ENCODE measurements at regions not wholly inside any gene's neighbourhood (a gene's known extent, or its start where the extent isn't known, plus 50 kb on each side); places are given as distances from the start of the nearest gene placed in this dataset.

DNA sequence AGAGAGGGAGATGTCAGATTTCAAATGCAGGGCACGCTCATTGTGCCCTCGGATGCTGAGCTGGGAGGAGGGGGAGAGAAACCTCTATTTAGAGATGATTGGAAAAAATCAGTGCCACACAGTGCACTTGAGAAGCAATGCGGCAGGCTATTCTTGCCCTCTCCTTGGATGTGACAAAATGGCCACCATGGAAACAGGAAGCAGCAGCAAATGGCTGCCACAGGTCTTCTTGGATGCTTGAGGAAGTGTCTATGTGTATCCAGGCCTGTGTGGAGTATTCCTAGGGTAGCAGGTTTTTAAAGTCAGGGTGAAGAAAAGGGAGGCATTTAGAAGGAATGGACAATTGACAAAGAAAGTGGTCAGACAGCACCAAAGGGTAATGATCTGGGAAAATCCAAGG, 340.1 kb upstream of the ZFHX3 start:
- TF ChIP-seq CHD2 (IDR thresholded peaks at IDR 0.05; ENCODE audit: low read depth, low read length) (no peak), NFATC3 (CRISPR knock-in tag; IDR thresholded peaks at IDR 0.05) (no peak), TAF1 (CRISPR knock-in tag; IDR thresholded peaks at IDR 0.05) (no peak), ZNF713 (CRISPR knock-in tag; IDR thresholded peaks at IDR 0.05) (no peak), ZNF549 (CRISPR knock-in tag; IDR thresholded peaks at IDR 0.05) (no peak), MAFK (conservative IDR thresholded peaks at IDR 0.05 in 1 of 2, IDR thresholded peaks at IDR 0.05 in 1 of 2; ENCODE audit: low read length in 2 of 2) (no peak), ZNF501 (CRISPR knock-in tag; IDR thresholded peaks at IDR 0.05) (no peak), ZNF782 (CRISPR knock-in tag; IDR thresholded peaks at IDR 0.05; ENCODE audit: borderline replicate concordance) (no peak)
- TF ChIP-seq, protein P1, sequence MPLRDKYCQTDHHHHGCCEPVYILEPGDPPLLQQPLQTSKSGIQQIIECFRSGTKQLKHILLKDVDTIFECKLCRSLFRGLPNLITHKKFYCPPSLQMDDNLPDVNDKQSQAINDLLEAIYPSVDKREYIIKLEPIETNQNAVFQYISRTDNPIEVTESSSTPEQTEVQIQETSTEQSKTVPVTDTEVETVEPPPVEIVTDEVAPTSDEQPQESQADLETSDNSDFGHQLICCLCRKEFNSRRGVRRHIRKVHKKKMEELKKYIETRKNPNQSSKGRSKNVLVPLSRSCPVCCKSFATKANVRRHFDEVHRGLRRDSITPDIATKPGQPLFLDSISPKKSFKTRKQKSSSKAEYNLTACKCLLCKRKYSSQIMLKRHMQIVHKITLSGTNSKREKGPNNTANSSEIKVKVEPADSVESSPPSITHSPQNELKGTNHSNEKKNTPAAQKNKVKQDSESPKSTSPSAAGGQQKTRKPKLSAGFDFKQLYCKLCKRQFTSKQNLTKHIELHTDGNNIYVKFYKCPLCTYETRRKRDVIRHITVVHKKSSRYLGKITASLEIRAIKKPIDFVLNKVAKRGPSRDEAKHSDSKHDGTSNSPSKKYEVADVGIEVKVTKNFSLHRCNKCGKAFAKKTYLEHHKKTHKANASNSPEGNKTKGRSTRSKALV (CRISPR knock-in tag; IDR thresholded peaks at IDR 0.05) = no peak
- TF ChIP-seq, protein P2, sequence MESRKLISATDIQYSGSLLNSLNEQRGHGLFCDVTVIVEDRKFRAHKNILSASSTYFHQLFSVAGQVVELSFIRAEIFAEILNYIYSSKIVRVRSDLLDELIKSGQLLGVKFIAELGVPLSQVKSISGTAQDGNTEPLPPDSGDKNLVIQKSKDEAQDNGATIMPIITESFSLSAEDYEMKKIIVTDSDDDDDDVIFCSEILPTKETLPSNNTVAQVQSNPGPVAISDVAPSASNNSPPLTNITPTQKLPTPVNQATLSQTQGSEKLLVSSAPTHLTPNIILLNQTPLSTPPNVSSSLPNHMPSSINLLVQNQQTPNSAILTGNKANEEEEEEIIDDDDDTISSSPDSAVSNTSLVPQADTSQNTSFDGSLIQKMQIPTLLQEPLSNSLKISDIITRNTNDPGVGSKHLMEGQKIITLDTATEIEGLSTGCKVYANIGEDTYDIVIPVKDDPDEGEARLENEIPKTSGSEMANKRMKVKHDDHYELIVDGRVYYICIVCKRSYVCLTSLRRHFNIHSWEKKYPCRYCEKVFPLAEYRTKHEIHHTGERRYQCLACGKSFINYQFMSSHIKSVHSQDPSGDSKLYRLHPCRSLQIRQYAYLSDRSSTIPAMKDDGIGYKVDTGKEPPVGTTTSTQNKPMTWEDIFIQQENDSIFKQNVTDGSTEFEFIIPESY (CRISPR knock-in tag; IDR thresholded peaks at IDR 0.05) = no peak
- TF ChIP-seq, protein P3, sequence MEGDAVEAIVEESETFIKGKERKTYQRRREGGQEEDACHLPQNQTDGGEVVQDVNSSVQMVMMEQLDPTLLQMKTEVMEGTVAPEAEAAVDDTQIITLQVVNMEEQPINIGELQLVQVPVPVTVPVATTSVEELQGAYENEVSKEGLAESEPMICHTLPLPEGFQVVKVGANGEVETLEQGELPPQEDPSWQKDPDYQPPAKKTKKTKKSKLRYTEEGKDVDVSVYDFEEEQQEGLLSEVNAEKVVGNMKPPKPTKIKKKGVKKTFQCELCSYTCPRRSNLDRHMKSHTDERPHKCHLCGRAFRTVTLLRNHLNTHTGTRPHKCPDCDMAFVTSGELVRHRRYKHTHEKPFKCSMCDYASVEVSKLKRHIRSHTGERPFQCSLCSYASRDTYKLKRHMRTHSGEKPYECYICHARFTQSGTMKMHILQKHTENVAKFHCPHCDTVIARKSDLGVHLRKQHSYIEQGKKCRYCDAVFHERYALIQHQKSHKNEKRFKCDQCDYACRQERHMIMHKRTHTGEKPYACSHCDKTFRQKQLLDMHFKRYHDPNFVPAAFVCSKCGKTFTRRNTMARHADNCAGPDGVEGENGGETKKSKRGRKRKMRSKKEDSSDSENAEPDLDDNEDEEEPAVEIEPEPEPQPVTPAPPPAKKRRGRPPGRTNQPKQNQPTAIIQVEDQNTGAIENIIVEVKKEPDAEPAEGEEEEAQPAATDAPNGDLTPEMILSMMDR (CRISPR knock-in tag; IDR thresholded peaks at IDR 0.05) = no peak
- TF ChIP-seq, protein P4, sequence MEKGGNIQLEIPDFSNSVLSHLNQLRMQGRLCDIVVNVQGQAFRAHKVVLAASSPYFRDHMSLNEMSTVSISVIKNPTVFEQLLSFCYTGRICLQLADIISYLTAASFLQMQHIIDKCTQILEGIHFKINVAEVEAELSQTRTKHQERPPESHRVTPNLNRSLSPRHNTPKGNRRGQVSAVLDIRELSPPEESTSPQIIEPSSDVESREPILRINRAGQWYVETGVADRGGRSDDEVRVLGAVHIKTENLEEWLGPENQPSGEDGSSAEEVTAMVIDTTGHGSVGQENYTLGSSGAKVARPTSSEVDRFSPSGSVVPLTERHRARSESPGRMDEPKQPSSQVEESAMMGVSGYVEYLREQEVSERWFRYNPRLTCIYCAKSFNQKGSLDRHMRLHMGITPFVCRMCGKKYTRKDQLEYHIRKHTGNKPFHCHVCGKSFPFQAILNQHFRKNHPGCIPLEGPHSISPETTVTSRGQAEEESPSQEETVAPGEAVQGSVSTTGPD (CRISPR knock-in tag; IDR thresholded peaks at IDR 0.05) = no peak
- TF ChIP-seq, protein P5, sequence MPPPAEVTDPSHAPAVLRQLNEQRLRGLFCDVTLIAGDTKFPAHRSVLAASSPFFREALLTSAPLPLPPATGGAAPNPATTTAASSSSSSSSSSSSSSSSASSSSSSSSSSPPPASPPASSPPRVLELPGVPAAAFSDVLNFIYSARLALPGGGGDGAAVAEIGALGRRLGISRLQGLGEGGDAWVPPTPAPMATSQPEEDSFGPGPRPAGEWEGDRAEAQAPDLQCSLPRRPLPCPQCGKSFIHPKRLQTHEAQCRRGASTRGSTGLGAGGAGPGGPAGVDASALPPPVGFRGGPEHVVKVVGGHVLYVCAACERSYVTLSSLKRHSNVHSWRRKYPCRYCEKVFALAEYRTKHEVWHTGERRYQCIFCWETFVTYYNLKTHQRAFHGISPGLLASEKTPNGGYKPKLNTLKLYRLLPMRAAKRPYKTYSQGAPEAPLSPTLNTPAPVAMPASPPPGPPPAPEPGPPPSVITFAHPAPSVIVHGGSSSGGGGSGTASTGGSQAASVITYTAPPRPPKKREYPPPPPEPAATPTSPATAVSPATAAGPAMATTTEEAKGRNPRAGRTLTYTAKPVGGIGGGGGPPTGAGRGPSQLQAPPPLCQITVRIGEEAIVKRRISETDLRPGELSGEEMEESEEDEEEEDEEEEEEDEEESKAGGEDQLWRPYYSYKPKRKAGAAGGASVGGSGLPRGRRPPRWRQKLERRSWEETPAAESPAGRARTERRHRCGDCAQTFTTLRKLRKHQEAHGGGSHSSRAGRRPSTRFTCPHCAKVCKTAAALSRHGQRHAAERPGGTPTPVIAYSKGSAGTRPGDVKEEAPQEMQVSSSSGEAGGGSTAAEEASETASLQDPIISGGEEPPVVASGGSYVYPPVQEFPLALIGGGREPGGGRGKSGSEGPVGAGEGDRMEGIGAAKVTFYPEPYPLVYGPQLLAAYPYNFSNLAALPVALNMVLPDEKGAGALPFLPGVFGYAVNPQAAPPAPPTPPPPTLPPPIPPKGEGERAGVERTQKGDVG (CRISPR knock-in tag; IDR thresholded peaks at IDR 0.05; ENCODE audit: borderline replicate concordance) = no peak

Data from HepG2 (cell line).